SK-N-SH (cell line): ENCODE measurements at regions not wholly inside any gene's neighbourhood (a gene's known extent, or its start where the extent isn't known, plus 50 kb on each side); places are given as distances from the start of the nearest gene placed in this dataset.

Source experiments
- CTCF ChIA-PET: fragments of 300-600, 350-600 bp; formaldehyde crosslinking; extraction: SDS; loops from one replicate; lab custom pipeline; 2021; lab: Yijun Ruan, JAX
- POLR2A ChIA-PET: fragments of 350-600 bp; sonication (Branson Sonifier 250); formaldehyde crosslinking; extraction: SDS; loops from one replicate; lab custom pipeline; 2020; ENCODE audit warnings: antibody characterized with exemption, inconsistent platforms; lab: Yijun Ruan, JAX
- DNase-seq: peaks from one replicate; pipeline ENCODE4 v3.0.0; 2012
- H2AFZ ChIP-seq: fragments of 200-600 bp; sonication (generic); 2 replicates; pipeline ENCODE4 v1.8.1; 2016; ENCODE audit warnings: antibody characterized with exemption, mild to moderate bottlenecking, low read depth
- H3F3A ChIP-seq: fragments of 200-600 bp; sonication (generic); replicated peaks from 2 replicates; pipeline ENCODE3; 2016; ENCODE audit warnings: antibody characterized with exemption, mild to moderate bottlenecking; ENCODE audit not compliant: insufficient read depth
- H3K27ac ChIP-seq, 2 experiments: fragments of 200-500 bp in 1 of 2; fragments of 200-600 bp in 1 of 2; sonication (Bioruptor generic) in 1 of 2; sonication (generic), shearing (Covaris generic) in 1 of 2; 2 replicates each; pipeline versions ENCODE4 v1.5.1 to v1.6.1; 2014 to 2016; ENCODE audit warnings: low read depth in 2 of 2, inconsistent platforms in 1 of 2, low read length in 1 of 2, mild to moderate bottlenecking in 1 of 2, mixed read lengths in 1 of 2
- H3K27me3 ChIP-seq: fragments of 200-600 bp; sonication (generic), shearing (Covaris generic); 2 replicates; pipeline ENCODE4 v1.6.1; 2016; ENCODE audit warnings: mixed run types; ENCODE audit not compliant: insufficient read depth
- H3K36me3 ChIP-seq, 2 experiments: fragments of 200-500 bp in 1 of 2; fragments of 200-600 bp in 1 of 2; sonication (Bioruptor generic) in 1 of 2; sonication (generic) in 1 of 2; replicated peaks in 1 of 2; 2 replicates each; pipeline versions ENCODE3 to v1.5.1; 2014 to 2016; ENCODE audit warnings: low read length in 1 of 2, mild to moderate bottlenecking in 1 of 2; ENCODE audit not compliant: insufficient read depth in 2 of 2, control insufficient read depth in 1 of 2
- H3K4me1 ChIP-seq, 2 experiments: fragments of 200-500 bp in 1 of 2; fragments of 200-600 bp in 1 of 2; sonication (Bioruptor generic) in 1 of 2; sonication (generic), shearing (Covaris generic) in 1 of 2; 2 replicates each; pipeline versions ENCODE4 v1.5.1 to v1.6.1; 2014 to 2016; ENCODE audit warnings: low read depth in 1 of 2, low read length in 1 of 2, mixed run types in 1 of 2; ENCODE audit not compliant: insufficient read depth in 2 of 2, control insufficient read depth in 1 of 2
- H3K4me2 ChIP-seq: fragments of 200-600 bp; sonication (generic), shearing (Covaris generic); 2 replicates; pipeline ENCODE4 v1.6.1; 2017; ENCODE audit warnings: mixed run types
- H3K4me3 ChIP-seq, 2 experiments: fragments of 200-500 bp in 1 of 2; fragments of 200-600 bp in 1 of 2; sonication (Bioruptor generic) in 1 of 2; sonication (generic), shearing (Covaris generic) in 1 of 2; 2 replicates each; pipeline versions ENCODE4 v1.5.1 to v1.8.1; 2014 to 2016; ENCODE audit warnings: low read depth in 2 of 2, inconsistent platforms in 1 of 2, low read length in 1 of 2, mild to moderate bottlenecking in 1 of 2, mixed read lengths in 1 of 2, moderate library complexity in 1 of 2
- H3K79me2 ChIP-seq: fragments of 200-600 bp; sonication (generic); 2 replicates; pipeline ENCODE4 v1.8.1; 2017; ENCODE audit warnings: mild to moderate bottlenecking; ENCODE audit not compliant: insufficient read depth
- H3K9ac ChIP-seq: fragments of 200-600 bp; sonication (generic); 2 replicates; pipeline ENCODE4 v1.6.1; 2017; ENCODE audit warnings: mixed run types
- H3K9me2 ChIP-seq: fragments of 200-600 bp; sonication (generic); 2 replicates; pipeline ENCODE4 v1.6.1; 2017; ENCODE audit warnings: mixed run types
- H3K9me3 ChIP-seq: fragments of 200-600 bp; sonication (generic); 2 replicates; pipeline ENCODE4 v1.6.1; 2017; ENCODE audit warnings: mixed run types, mild to moderate bottlenecking, moderate library complexity
- H4K20me1 ChIP-seq: fragments of 200-600 bp; sonication (generic); 2 replicates; pipeline ENCODE4 v1.6.1; 2017; ENCODE audit warnings: mild to moderate bottlenecking, mixed run types; ENCODE audit not compliant: insufficient read depth
- CHD2 ChIP-seq: fragments of 150-350 bp; IDR thresholded peaks from 2 replicates; pipeline ENCODE4 v1.6.1; 2018; ENCODE audit warnings: low read length; ENCODE audit not compliant: partially characterized antibody
- ELF1 ChIP-seq: IDR thresholded peaks from 2 replicates; pipeline ENCODE4 v1.4.0; 2012
- EZH2phosphoT487 ChIP-seq: fragments of 200-600 bp; sonication (generic); IDR thresholded peaks from 2 replicates; pipeline ENCODE4 v1.6.1; 2017; ENCODE audit warnings: low read depth, mixed run types, mild to moderate bottlenecking, antibody characterized with exemption, moderate library complexity, borderline replicate concordance
- FOSL2 ChIP-seq: IDR thresholded peaks from 2 replicates; pipeline ENCODE4 v1.4.0; 2012; ENCODE audit warnings: low read depth, mild to moderate bottlenecking, moderate library complexity, borderline replicate concordance
- FOXM1 ChIP-seq: IDR thresholded peaks from 2 replicates; pipeline ENCODE4 v1.4.0; 2012; ENCODE audit warnings: low read depth, mild to moderate bottlenecking
- GABPA ChIP-seq: IDR thresholded peaks from 2 replicates; pipeline ENCODE4 v1.4.0; 2012; ENCODE audit warnings: low read depth, mild to moderate bottlenecking
- GATA2 ChIP-seq: sonication (generic); formaldehyde crosslinking; IDR thresholded peaks from 2 replicates; pipeline ENCODE4 v1.5.0; 2020; ENCODE audit warnings: mild to moderate bottlenecking, missing genetic modification reagents
- JUND ChIP-seq: IDR thresholded peaks from 2 replicates; pipeline ENCODE4 v1.4.0; 2012
- MEF2A ChIP-seq: IDR thresholded peaks from 2 replicates; pipeline ENCODE4 v1.4.0; 2012; ENCODE audit warnings: low read depth, borderline replicate concordance
- MXI1 ChIP-seq: IDR thresholded peaks from 2 replicates; pipeline ENCODE4 v1.6.1; 2012; ENCODE audit warnings: mild to moderate bottlenecking, low read depth, low read length, improper control_type of control experiment
- POLR2AphosphoS5 ChIP-seq: IDR thresholded peaks from 2 replicates; pipeline ENCODE4 v1.6.1; 2012; ENCODE audit warnings: low read depth, low read length
- RAD21 ChIP-seq: IDR thresholded peaks from 2 replicates; pipeline ENCODE4 v1.6.1; 2012; ENCODE audit warnings: mild to moderate bottlenecking, low read length
- RFX5 ChIP-seq: IDR thresholded peaks from 2 replicates; pipeline ENCODE4 v1.6.1; 2012; ENCODE audit warnings: mild to moderate bottlenecking, improper control_type of control experiment, low read length
- SMC3 ChIP-seq: IDR thresholded peaks from 2 replicates; pipeline ENCODE4 v1.6.1; 2012; ENCODE audit warnings: low read depth, low read length, improper control_type of control experiment
- TCF12 ChIP-seq: IDR thresholded peaks from 2 replicates; pipeline ENCODE4 v1.4.0; 2012
- YY1 ChIP-seq: IDR thresholded peaks from 2 replicates; pipeline ENCODE4 v1.4.0; 2012; ENCODE audit warnings: low read depth, mild to moderate bottlenecking
- WGBS: methylation state at CpG from one replicate; pipeline ENCODE4 v1.1.6; 2017; ENCODE audit warnings: low lambda C conversion rate; 5-methylcytosine and 5-hydroxymethylcytosine counted together
- TF ChIP-seq, protein P1 (sequence below): fragments of 200-600 bp; sonication (generic); IDR thresholded peaks from 2 replicates; pipeline ENCODE4 v1.6.1; 2017; ENCODE audit warnings: antibody characterized with exemption, mild to moderate bottlenecking, moderate library complexity
- TF ChIP-seq, protein P2 (sequence below): IDR thresholded peaks from 2 replicates; pipeline ENCODE4 v1.4.0; 2012; ENCODE audit warnings: low read depth
- TF ChIP-seq, protein P3 (sequence below): fragments of 150-350 bp; IDR thresholded peaks from 2 replicates; pipeline ENCODE4 v1.6.1; 2016; ENCODE audit warnings: mild to moderate bottlenecking, low read depth, low read length
- TF ChIP-seq, protein P4 (sequence below): IDR thresholded peaks from 2 replicates; pipeline ENCODE4 v1.4.0; 2012; ENCODE audit warnings: low read depth, borderline replicate concordance

DNA sequence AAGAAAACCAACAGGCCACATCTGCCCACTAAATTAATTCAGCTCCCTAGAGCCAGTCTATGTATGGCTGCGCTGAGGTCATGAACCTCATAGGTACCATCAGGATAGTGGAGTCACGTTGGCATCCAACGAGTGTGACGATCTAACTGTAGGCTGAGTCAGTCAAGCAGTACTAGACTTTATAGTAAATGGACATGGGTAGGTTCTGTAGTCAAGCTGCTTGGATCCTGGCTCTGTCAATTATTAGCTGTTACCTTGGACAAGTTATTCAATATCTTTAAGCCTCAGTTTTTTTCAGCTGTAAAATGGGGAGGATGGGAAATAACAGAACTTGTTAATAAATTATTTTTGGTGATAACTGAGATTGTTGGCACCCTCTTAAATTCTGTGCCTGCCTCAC is 432.4 kb upstream of the RASGEF1B start:
- TF ChIP-seq, protein P1, sequence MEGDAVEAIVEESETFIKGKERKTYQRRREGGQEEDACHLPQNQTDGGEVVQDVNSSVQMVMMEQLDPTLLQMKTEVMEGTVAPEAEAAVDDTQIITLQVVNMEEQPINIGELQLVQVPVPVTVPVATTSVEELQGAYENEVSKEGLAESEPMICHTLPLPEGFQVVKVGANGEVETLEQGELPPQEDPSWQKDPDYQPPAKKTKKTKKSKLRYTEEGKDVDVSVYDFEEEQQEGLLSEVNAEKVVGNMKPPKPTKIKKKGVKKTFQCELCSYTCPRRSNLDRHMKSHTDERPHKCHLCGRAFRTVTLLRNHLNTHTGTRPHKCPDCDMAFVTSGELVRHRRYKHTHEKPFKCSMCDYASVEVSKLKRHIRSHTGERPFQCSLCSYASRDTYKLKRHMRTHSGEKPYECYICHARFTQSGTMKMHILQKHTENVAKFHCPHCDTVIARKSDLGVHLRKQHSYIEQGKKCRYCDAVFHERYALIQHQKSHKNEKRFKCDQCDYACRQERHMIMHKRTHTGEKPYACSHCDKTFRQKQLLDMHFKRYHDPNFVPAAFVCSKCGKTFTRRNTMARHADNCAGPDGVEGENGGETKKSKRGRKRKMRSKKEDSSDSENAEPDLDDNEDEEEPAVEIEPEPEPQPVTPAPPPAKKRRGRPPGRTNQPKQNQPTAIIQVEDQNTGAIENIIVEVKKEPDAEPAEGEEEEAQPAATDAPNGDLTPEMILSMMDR = no peak
- no peak for TF ChIP-seq SMC3
- TF ChIP-seq ELF1 = no peak
- TF ChIP-seq, protein P2, sequence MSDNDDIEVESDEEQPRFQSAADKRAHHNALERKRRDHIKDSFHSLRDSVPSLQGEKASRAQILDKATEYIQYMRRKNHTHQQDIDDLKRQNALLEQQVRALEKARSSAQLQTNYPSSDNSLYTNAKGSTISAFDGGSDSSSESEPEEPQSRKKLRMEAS = no peak
- no peak for TF ChIP-seq POLR2AphosphoS5
- TF ChIP-seq, protein P3, sequence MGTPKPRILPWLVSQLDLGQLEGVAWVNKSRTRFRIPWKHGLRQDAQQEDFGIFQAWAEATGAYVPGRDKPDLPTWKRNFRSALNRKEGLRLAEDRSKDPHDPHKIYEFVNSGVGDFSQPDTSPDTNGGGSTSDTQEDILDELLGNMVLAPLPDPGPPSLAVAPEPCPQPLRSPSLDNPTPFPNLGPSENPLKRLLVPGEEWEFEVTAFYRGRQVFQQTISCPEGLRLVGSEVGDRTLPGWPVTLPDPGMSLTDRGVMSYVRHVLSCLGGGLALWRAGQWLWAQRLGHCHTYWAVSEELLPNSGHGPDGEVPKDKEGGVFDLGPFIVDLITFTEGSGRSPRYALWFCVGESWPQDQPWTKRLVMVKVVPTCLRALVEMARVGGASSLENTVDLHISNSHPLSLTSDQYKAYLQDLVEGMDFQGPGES = no peak
- TF ChIP-seq FOXM1 = no peak
- TF ChIP-seq GATA2 (CRISPR knock-in tag) = no peak
- TF ChIP-seq YY1 = no peak
- no peak for TF ChIP-seq MEF2A
- TF ChIP-seq, protein P4, sequence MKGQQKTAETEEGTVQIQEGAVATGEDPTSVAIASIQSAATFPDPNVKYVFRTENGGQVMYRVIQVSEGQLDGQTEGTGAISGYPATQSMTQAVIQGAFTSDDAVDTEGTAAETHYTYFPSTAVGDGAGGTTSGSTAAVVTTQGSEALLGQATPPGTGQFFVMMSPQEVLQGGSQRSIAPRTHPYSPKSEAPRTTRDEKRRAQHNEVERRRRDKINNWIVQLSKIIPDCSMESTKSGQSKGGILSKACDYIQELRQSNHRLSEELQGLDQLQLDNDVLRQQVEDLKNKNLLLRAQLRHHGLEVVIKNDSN = no peak
- TF ChIP-seq CHD2 = no peak
- TF ChIP-seq MXI1 = no peak
- no peak for TF ChIP-seq RFX5
- no peak for TF ChIP-seq GABPA
- TF ChIP-seq TCF12 = no peak
- no peak for TF ChIP-seq RAD21
- TF ChIP-seq JUND = no peak
- TF ChIP-seq FOSL2 = no peak
- no peak for TF ChIP-seq EZH2phosphoT487
- TF ChIP-seq, all 33 proteins: peak for 0
- H3K79me2 ChIP-seq = no peaks in the 10 kb centered on the region
- no peak for DNase-seq
- no peaks in the 10 kb centered on the region; the same call in 1 of the 2 replicates for H3K27me3 ChIP-seq
- H3K4me3 ChIP-seq = no peak overlapping the region
- no peaks in the 10 kb centered on the region for H4K20me1 ChIP-seq
- H3F3A ChIP-seq = no peaks in the 10 kb centered on the region
- 8% methylated on average over 4 of the region's 4 CpGs for WGBS
- H3K9me2 ChIP-seq = no peaks in the 10 kb centered on the region
- ChIA-PET POLR2A (no interaction called here), CTCF (interaction anchor here (3.2 kb wide), 1 partner anchor 9 kb away, joined by 16 read pairs; no protein-coding TSS in a partner anchor)
- H2AFZ ChIP-seq = no peak overlapping the region
- H3K9me3 ChIP-seq = no peaks in the 10 kb centered on the region
- H3K9ac ChIP-seq = no peak overlapping the region
- no peak overlapping the region for H3K27ac ChIP-seq
- no peak overlapping the region for H3K4me2 ChIP-seq
- no peaks in the 10 kb centered on the region for H3K4me1 ChIP-seq
- H3K36me3 ChIP-seq = no peaks in the 10 kb centered on the region
